ENCODE measurements at regions not wholly inside any gene's neighbourhood (a gene's known extent, or its start where the extent isn't known, plus 50 kb on each side); places are given as distances from the start of the nearest gene placed in this dataset.

- Histone ChIP-seq H3K4me3 (replicated peaks in 1 of 4; ENCODE audit: control extremely low read depth in 1 of 4, insufficient read depth in 1 of 4, low read depth in 3 of 4, low read length in 4 of 4) (no peak overlapping the region), H3K4me2 (ENCODE audit: extremely low read depth, insufficient read depth, low read length) (no peak overlapping the region), H3K4me1 (ENCODE audit: control insufficient read depth, extremely low read depth, insufficient read depth, low read length) (no peaks in the 10 kb centered on the region), H2AFZ (ENCODE audit: low read length) (no peak overlapping the region), H3K79me2 (ENCODE audit: control insufficient read depth, insufficient read depth, low read length) (no peaks in the 10 kb centered on the region), H3K36me3 (ENCODE audit: control insufficient read depth, insufficient read depth, low read length) (no peaks in the 10 kb centered on the region), H3K9ac (ENCODE audit: insufficient read depth, low read length) (no peak overlapping the region), H3K27me3 (ENCODE audit: control insufficient read depth, insufficient read depth, low read length) (no peaks in the 10 kb centered on the region), H4K20me1 (ENCODE audit: control insufficient read depth, extremely low read depth, insufficient read depth, low read length) (no peaks in the 10 kb centered on the region), H3K9me3 (ENCODE audit: control insufficient read depth, insufficient read depth, low read depth, low read length) (no peaks in the 10 kb centered on the region), H3K27ac (ENCODE audit: insufficient read depth, low read length) (no peak overlapping the region)
- DNase-seq (ENCODE audit: low read depth in 2 of 2), result peak in 1 of 2 donors; percentile 1
- TF ChIP-seq CTCF (conservative IDR thresholded peaks at IDR 0.05 in 1 of 2, IDR thresholded peaks at IDR 0.05 in 1 of 2; ENCODE audit: low read depth in 1 of 2, low read length in 2 of 2) (no peak), EZH2 (IDR thresholded peaks at IDR 0.05; ENCODE audit: low read length, missing control alignments) (no peak)
These were observed 273.7 kb downstream of the HNRNPD start for GRCh38 chr4:82099928-82100579.

GRCh38 chr4:82097504-82097903, 276.3 kb downstream of the HNRNPD start:
- TF ChIP-seq EZH2 (IDR thresholded peaks at IDR 0.05; ENCODE audit: low read length, missing control alignments), result no peak
- TF ChIP-seq CTCF (conservative IDR thresholded peaks at IDR 0.05 in 1 of 2, IDR thresholded peaks at IDR 0.05 in 1 of 2; ENCODE audit: low read depth in 1 of 2, low read length in 2 of 2), result no peak

GRCh38 chr4:82090717-82091116, 283.1 kb downstream of the HNRNPD start:
- H3K9me3 ChIP-seq (ENCODE audit: control insufficient read depth, insufficient read depth, low read depth, low read length), result no peaks in the 10 kb centered on the region
- no peak overlapping the region for H2AFZ ChIP-seq (ENCODE audit: low read length)
- no peak overlapping the region for H3K27ac ChIP-seq (ENCODE audit: insufficient read depth, low read length)
- H3K4me2 ChIP-seq (ENCODE audit: extremely low read depth, insufficient read depth, low read length), result no peak overlapping the region
- no peaks in the 10 kb centered on the region for H3K27me3 ChIP-seq (ENCODE audit: control insufficient read depth, insufficient read depth, low read length)
- no peak overlapping the region for H3K4me3 ChIP-seq (replicated peaks in 1 of 4; ENCODE audit: control extremely low read depth in 1 of 4, insufficient read depth in 1 of 4, low read depth in 3 of 4, low read length in 4 of 4)
- no peaks in the 10 kb centered on the region for H4K20me1 ChIP-seq (ENCODE audit: control insufficient read depth, extremely low read depth, insufficient read depth, low read length)
- no peaks in the 10 kb centered on the region for H3K36me3 ChIP-seq (ENCODE audit: control insufficient read depth, insufficient read depth, low read length)
- no peak for DNase-seq (ENCODE audit: low read depth in 2 of 2)
- H3K9ac ChIP-seq (ENCODE audit: insufficient read depth, low read length), result no peak overlapping the region
- H3K4me1 ChIP-seq (ENCODE audit: control insufficient read depth, extremely low read depth, insufficient read depth, low read length), result no peaks in the 10 kb centered on the region
- TF ChIP-seq CTCF (conservative IDR thresholded peaks at IDR 0.05 in 1 of 2, IDR thresholded peaks at IDR 0.05 in 1 of 2; ENCODE audit: low read depth in 1 of 2, low read length in 2 of 2) (no peak), EZH2 (IDR thresholded peaks at IDR 0.05; ENCODE audit: low read length, missing control alignments) (no peak)
- H3K79me2 ChIP-seq (ENCODE audit: control insufficient read depth, insufficient read depth, low read length), result no peaks in the 10 kb centered on the region

More at GRCh38 chr4:82097504-82097903, 276.3 kb downstream of the HNRNPD start:
- no peak overlapping the region for H3K4me2 ChIP-seq (ENCODE audit: extremely low read depth, insufficient read depth, low read length)
- no peaks in the 10 kb centered on the region for H3K79me2 ChIP-seq (ENCODE audit: control insufficient read depth, insufficient read depth, low read length)
- H3K27ac ChIP-seq (ENCODE audit: insufficient read depth, low read length), result no peak overlapping the region
- H3K9me3 ChIP-seq (ENCODE audit: control insufficient read depth, insufficient read depth, low read depth, low read length), result no peaks in the 10 kb centered on the region
- H3K27me3 ChIP-seq (ENCODE audit: control insufficient read depth, insufficient read depth, low read length), result no peaks in the 10 kb centered on the region
- H3K4me3 ChIP-seq (replicated peaks in 1 of 4; ENCODE audit: control extremely low read depth in 1 of 4, insufficient read depth in 1 of 4, low read depth in 3 of 4, low read length in 4 of 4), result no peak overlapping the region
- no peaks in the 10 kb centered on the region for H3K4me1 ChIP-seq (ENCODE audit: control insufficient read depth, extremely low read depth, insufficient read depth, low read length)
- peak in 1 of 2 donors; percentile 1 for DNase-seq (ENCODE audit: low read depth in 2 of 2)
- H2AFZ ChIP-seq (ENCODE audit: low read length), result no peak overlapping the region
- H4K20me1 ChIP-seq (ENCODE audit: control insufficient read depth, extremely low read depth, insufficient read depth, low read length), result no peaks in the 10 kb centered on the region
- no peak overlapping the region for H3K9ac ChIP-seq (ENCODE audit: insufficient read depth, low read length)
- no peaks in the 10 kb centered on the region for H3K36me3 ChIP-seq (ENCODE audit: control insufficient read depth, insufficient read depth, low read length)
